ENCODE measurements at regions not wholly inside any gene's neighbourhood (a gene's known extent, or its start where the extent isn't known, plus 50 kb on each side); places are given as distances from the start of the nearest gene placed in this dataset.
"Not testable (repeated sequence)": the region's sequence is repeated elsewhere in the genome, so short reads cannot be mapped to it uniquely, and the experiment has no call there.

GRCh38 chr19:20472854-20473253 lies 92.7 kb downstream of the ZNF737 start:
- Histone ChIP-seq H3K4me3 (ENCODE audit: low read length) (no peak overlapping the region), H3K4me2 (ENCODE audit: low read depth, low read length) (no peak overlapping the region), H3K9me3 (replicated peaks; ENCODE audit: insufficient read depth, low read length) (no peaks in the 10 kb centered on the region), H3K4me1 (ENCODE audit: low read length) (no peaks in the 10 kb centered on the region), H3K79me2 (ENCODE audit: low read length) (no peaks in the 10 kb centered on the region), H2AFZ (ENCODE audit: low read length) (no peak overlapping the region), H3F3A (ENCODE audit: insufficient read depth, low read length) (no peaks in the 10 kb centered on the region), H3K9ac (ENCODE audit: low read length) (no peak overlapping the region), H3K9me2 (replicated peaks; ENCODE audit: insufficient read depth, low read length) (no peaks in the 10 kb centered on the region), H3K36me3 (replicated peaks; ENCODE audit: insufficient read depth, low read length) (no peaks in the 10 kb centered on the region), H3K27me3 (replicated peaks; ENCODE audit: insufficient read depth, low read length) (no peaks in the 10 kb centered on the region), H4K20me1 (ENCODE audit: insufficient read depth, low read length) (no peaks in the 10 kb centered on the region), H3K27ac (ENCODE audit: low read length) (no peak overlapping the region)
- no peak for DNase-seq
- TF ChIP-seq CTCF (IDR thresholded peaks at IDR 0.05; ENCODE audit: low read length) (no peak), EZH2 (optimal IDR thresholded peaks at IDR 0.05; ENCODE audit: low read depth, low read length) (no peak), EZH2phosphoT487 (IDR thresholded peaks at IDR 0.05; ENCODE audit: low read length) (no peak)

GRCh38 chr19:20471431-20471830 lies 94.2 kb downstream of the ZNF737 start:
- Histone ChIP-seq H4K20me1 (ENCODE audit: insufficient read depth, low read length) (no peaks in the 10 kb centered on the region), H3K9me2 (replicated peaks; ENCODE audit: insufficient read depth, low read length) (no peaks in the 10 kb centered on the region), H3K4me2 (ENCODE audit: low read depth, low read length) (no peak overlapping the region), H3K79me2 (ENCODE audit: low read length) (no peaks in the 10 kb centered on the region), H3K9me3 (replicated peaks; ENCODE audit: insufficient read depth, low read length) (no peaks in the 10 kb centered on the region), H3K36me3 (replicated peaks; ENCODE audit: insufficient read depth, low read length) (no peaks in the 10 kb centered on the region), H3K9ac (ENCODE audit: low read length) (no peak overlapping the region), H3K27me3 (replicated peaks; ENCODE audit: insufficient read depth, low read length) (no peaks in the 10 kb centered on the region), H3F3A (ENCODE audit: insufficient read depth, low read length) (no peaks in the 10 kb centered on the region), H2AFZ (ENCODE audit: low read length) (no peak overlapping the region), H3K4me1 (ENCODE audit: low read length) (no peaks in the 10 kb centered on the region), H3K4me3 (ENCODE audit: low read length) (no peak overlapping the region), H3K27ac (ENCODE audit: low read length) (no peak overlapping the region)
- TF ChIP-seq EZH2 (optimal IDR thresholded peaks at IDR 0.05; ENCODE audit: low read depth, low read length) (no peak), CTCF (IDR thresholded peaks at IDR 0.05; ENCODE audit: low read length) (no peak), EZH2phosphoT487 (IDR thresholded peaks at IDR 0.05; ENCODE audit: low read length) (no peak)
- DNase-seq = no peak

- Histone ChIP-seq H2AFZ (ENCODE audit: low read length) (no peak overlapping the region), H3K27ac (ENCODE audit: low read length) (no peak overlapping the region)
Observed at GRCh38 chr19:20470345-20471135, 95.0 kb downstream of the ZNF737 start.

GRCh38 chr19:20466638-20466990 lies 99.0 kb downstream of the ZNF737 start:
- H3K4me3 ChIP-seq (ENCODE audit: low read length); H3K27me3 ChIP-seq (replicated peaks; ENCODE audit: insufficient read depth, low read length); H3K79me2 ChIP-seq (ENCODE audit: low read length): not testable (repeated sequence)

More at GRCh38 chr19:20470345-20471135, 95.0 kb downstream of the ZNF737 start:
- Histone ChIP-seq H3K4me2 (ENCODE audit: low read depth, low read length) (no peak overlapping the region), H3K9me3 (replicated peaks; ENCODE audit: insufficient read depth, low read length) (no peaks in the 10 kb centered on the region), H3K27me3 (replicated peaks; ENCODE audit: insufficient read depth, low read length) (no peaks in the 10 kb centered on the region), H3K4me1 (ENCODE audit: low read length) (no peaks in the 10 kb centered on the region), H3F3A (ENCODE audit: insufficient read depth, low read length) (no peaks in the 10 kb centered on the region), H3K9ac (ENCODE audit: low read length) (no peak overlapping the region), H3K79me2 (ENCODE audit: low read length) (no peaks in the 10 kb centered on the region), H4K20me1 (ENCODE audit: insufficient read depth, low read length) (no peaks in the 10 kb centered on the region), H3K4me3 (ENCODE audit: low read length) (no peak overlapping the region), H3K36me3 (replicated peaks; ENCODE audit: insufficient read depth, low read length) (no peaks in the 10 kb centered on the region), H3K9me2 (replicated peaks; ENCODE audit: insufficient read depth, low read length) (no peaks in the 10 kb centered on the region)
- DNase-seq = no peak
- no peak for TF ChIP-seq EZH2phosphoT487 (IDR thresholded peaks at IDR 0.05; ENCODE audit: low read length)
- no peak for TF ChIP-seq EZH2 (optimal IDR thresholded peaks at IDR 0.05; ENCODE audit: low read depth, low read length)
- TF ChIP-seq CTCF (IDR thresholded peaks at IDR 0.05; ENCODE audit: low read length) = no peak

GRCh38 chr19:20465922-20466637 lies 99.5 kb downstream of the ZNF737 start:
- H3K9ac ChIP-seq (ENCODE audit: low read length); H3K9me2 ChIP-seq (replicated peaks; ENCODE audit: insufficient read depth, low read length); H3K27me3 ChIP-seq (replicated peaks; ENCODE audit: insufficient read depth, low read length); H3K27ac ChIP-seq (ENCODE audit: low read length); H3K4me3 ChIP-seq (ENCODE audit: low read length); DNase-seq; H3F3A ChIP-seq (ENCODE audit: insufficient read depth, low read length); H3K36me3 ChIP-seq (replicated peaks; ENCODE audit: insufficient read depth, low read length); H3K4me1 ChIP-seq (ENCODE audit: low read length); H2AFZ ChIP-seq (ENCODE audit: low read length); H3K4me2 ChIP-seq (ENCODE audit: low read depth, low read length); H3K9me3 ChIP-seq (replicated peaks; ENCODE audit: insufficient read depth, low read length); H3K79me2 ChIP-seq (ENCODE audit: low read length); H4K20me1 ChIP-seq (ENCODE audit: insufficient read depth, low read length): not testable (repeated sequence)

More at GRCh38 chr19:20466638-20466990, 99.0 kb downstream of the ZNF737 start:
- H3K4me1 ChIP-seq (ENCODE audit: low read length); H2AFZ ChIP-seq (ENCODE audit: low read length); DNase-seq; H3K9ac ChIP-seq (ENCODE audit: low read length); H4K20me1 ChIP-seq (ENCODE audit: insufficient read depth, low read length); H3K27ac ChIP-seq (ENCODE audit: low read length); H3K9me3 ChIP-seq (replicated peaks; ENCODE audit: insufficient read depth, low read length); H3K36me3 ChIP-seq (replicated peaks; ENCODE audit: insufficient read depth, low read length); H3K4me2 ChIP-seq (ENCODE audit: low read depth, low read length); H3F3A ChIP-seq (ENCODE audit: insufficient read depth, low read length); H3K9me2 ChIP-seq (replicated peaks; ENCODE audit: insufficient read depth, low read length): not testable (repeated sequence)

All from MM.1S (cell line).